ENCODE measurements at regions not wholly inside any gene's neighbourhood (a gene's known extent, or its start where the extent isn't known, plus 50 kb on each side); places are given as distances from the start of the nearest gene placed in this dataset.

GRCh38 chr20:24102290-24102689 is 113.7 kb upstream of the GGTLC1 start:
- DNase-seq (ENCODE audit: low read depth) = no peak

GRCh38 chr20:24100370-24101011 is 111.9 kb upstream of the GGTLC1 start:
- peak; percentile 24 for DNase-seq (ENCODE audit: low read depth)

GRCh38 chr20:24098886-24099285 is 110.3 kb upstream of the GGTLC1 start:
- no peak for DNase-seq (ENCODE audit: low read depth)

GRCh38 chr20:24097506-24098245 is 109.1 kb upstream of the GGTLC1 start:
- no peak for DNase-seq (ENCODE audit: low read depth)

GRCh38 chr20:24096864-24097450 is 108.4 kb upstream of the GGTLC1 start:
- DNase-seq (ENCODE audit: low read depth) = no peak

GRCh38 chr20:24096264-24096663 is 107.7 kb upstream of the GGTLC1 start:
- no peak for DNase-seq (ENCODE audit: low read depth)

- DNase-seq (ENCODE audit: low read depth) = no peak
These were observed 107.2 kb upstream of the GGTLC1 start for GRCh38 chr20:24095756-24096155.

GRCh38 chr20:24095303-24095702 is 106.7 kb upstream of the GGTLC1 start:
- no peak for DNase-seq (ENCODE audit: low read depth)

- no peak for DNase-seq (ENCODE audit: low read depth)
These were observed 101.0 kb upstream of the GGTLC1 start for GRCh38 chr20:24089576-24089975.

GRCh38 chr20:24086121-24086520 is 97.5 kb upstream of the GGTLC1 start:
- no peak for DNase-seq (ENCODE audit: low read depth)

- no peak for DNase-seq (ENCODE audit: low read depth)
These were observed 95.7 kb upstream of the GGTLC1 start for GRCh38 chr20:24084281-24084680.

- no peak for DNase-seq (ENCODE audit: low read depth)
These were observed 92.5 kb upstream of the GGTLC1 start for GRCh38 chr20:24081077-24081476.

GRCh38 chr20:24079661-24080412 is 91.3 kb upstream of the GGTLC1 start:
- no peak for DNase-seq (ENCODE audit: low read depth)

- DNase-seq (ENCODE audit: low read depth) = no peak
These were observed 88.6 kb upstream of the GGTLC1 start for GRCh38 chr20:24077145-24077544.

- DNase-seq (ENCODE audit: low read depth) = no peak
These were observed 82.1 kb upstream of the GGTLC1 start for GRCh38 chr20:24070679-24071078.

GRCh38 chr20:24066076-24066700 is 77.6 kb upstream of the GGTLC1 start:
- DNase-seq (ENCODE audit: low read depth) = no peak

GRCh38 chr20:24064915-24065314 is 76.3 kb upstream of the GGTLC1 start:
- DNase-seq (ENCODE audit: low read depth) = no peak

GRCh38 chr20:24064092-24064491 is 75.5 kb upstream of the GGTLC1 start:
- no peak for DNase-seq (ENCODE audit: low read depth)

- no peak for DNase-seq (ENCODE audit: low read depth)
These were observed 74.5 kb upstream of the GGTLC1 start for GRCh38 chr20:24063100-24063499.

GRCh38 chr20:24060851-24061590 is 72.4 kb upstream of the GGTLC1 start:
- no peak for DNase-seq (ENCODE audit: low read depth)

- no peak for DNase-seq (ENCODE audit: low read depth)
These were observed 70.6 kb upstream of the GGTLC1 start for GRCh38 chr20:24059174-24059573.

- no peak for DNase-seq (ENCODE audit: low read depth)
These were observed 67.9 kb upstream of the GGTLC1 start for GRCh38 chr20:24056491-24056890.
